Adipocyte (in vitro differentiated cells): ENCODE measurements at regions not wholly inside any gene's neighbourhood (a gene's known extent, or its start where the extent isn't known, plus 50 kb on each side); places are given as distances from the start of the nearest gene placed in this dataset.
A peak's percentile ranks its signal among the peaks of the same experiment; 100 is the strongest.

Source experiments
- DNase-seq: peaks from one replicate; pipeline ENCODE4 v3.0.0-alpha.2; 2015; ENCODE audit warnings: low read depth
- H3K27me3 ChIP-seq: replicated peaks from 2 replicates; pipeline ENCODE4 v1.7.0; 2013; ENCODE audit warnings: mild to moderate bottlenecking, low read length, moderate library complexity; ENCODE audit not compliant: control insufficient read depth, insufficient read depth
- H3K36me3 ChIP-seq: 2 replicates; pipeline ENCODE4 v1.7.0; 2013; ENCODE audit warnings: low read length, mild to moderate bottlenecking, moderate library complexity; ENCODE audit not compliant: control insufficient read depth, insufficient read depth, severe bottlenecking
- H3K4me1 ChIP-seq: 2 replicates; pipeline ENCODE4 v1.7.0; 2013; ENCODE audit warnings: mild to moderate bottlenecking, low read length, moderate library complexity; ENCODE audit not compliant: control insufficient read depth, insufficient read depth
- H3K4me3 ChIP-seq: 2 replicates; pipeline ENCODE4 v1.7.0; 2013; ENCODE audit warnings: mild to moderate bottlenecking, low read length, moderate library complexity
- H3K9ac ChIP-seq: 2 replicates; pipeline ENCODE4 v1.7.0; 2013; ENCODE audit warnings: mild to moderate bottlenecking, low read length, moderate library complexity
- H3K9me3 ChIP-seq: 2 replicates; pipeline ENCODE4 v1.7.0; 2013; ENCODE audit warnings: mild to moderate bottlenecking, low read length, moderate library complexity; ENCODE audit not compliant: control insufficient read depth

GRCh38 chr13:74367193-74367592 lies 233.0 kb upstream of the KLF12 start:
- no peak for DNase-seq
- Histone ChIP-seq H3K4me3 (no peak overlapping the region), H3K9ac (no peak overlapping the region), H3K9me3 (no peaks in the 10 kb centered on the region), H3K36me3 (no peaks in the 10 kb centered on the region), H3K27me3 (no peaks in the 10 kb centered on the region), H3K4me1 (no peaks in the 10 kb centered on the region)

DNA sequence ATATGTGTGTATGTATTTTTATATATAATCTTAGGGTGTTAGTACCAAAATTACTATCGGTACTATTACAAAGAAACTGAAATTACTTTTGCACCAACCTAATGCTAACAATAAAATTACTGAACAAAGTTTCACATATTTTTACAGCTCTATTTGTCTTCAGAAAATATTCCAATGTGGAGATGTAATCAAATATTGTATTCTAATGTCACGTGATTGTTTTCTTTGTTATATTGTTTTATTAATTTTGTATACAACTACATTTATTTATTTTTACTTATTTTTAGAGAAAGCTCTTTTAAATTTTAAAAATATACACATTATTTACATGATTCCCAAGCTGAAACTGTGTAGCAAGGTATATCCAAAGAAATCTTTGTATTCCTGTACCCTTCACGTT lies 227.1 kb upstream of the KLF12 start:
- H3K4me3 ChIP-seq: no peak overlapping the region
- no peaks in the 10 kb centered on the region for H3K4me1 ChIP-seq

GRCh38 chr13:74346960-74347359 lies 212.8 kb upstream of the KLF12 start:
- DNase-seq: no peak
- Histone ChIP-seq H3K27me3 (no peaks in the 10 kb centered on the region), H3K4me1 (no peaks in the 10 kb centered on the region), H3K4me3 (no peak overlapping the region), H3K9ac (no peak overlapping the region), H3K36me3 (no peaks in the 10 kb centered on the region), H3K9me3 (peaks cover 10% of the 10 kb centered on the region)

More for the DNA sequence above, 227.1 kb upstream of the KLF12 start:
- Histone ChIP-seq H3K27me3 (no peaks in the 10 kb centered on the region), H3K9me3 (no peaks in the 10 kb centered on the region), H3K36me3 (no peaks in the 10 kb centered on the region), H3K9ac (no peak overlapping the region)
- no peak for DNase-seq

- Histone ChIP-seq H3K27me3 (no peaks in the 10 kb centered on the region), H3K4me3 (no peak overlapping the region), H3K9ac (no peak overlapping the region), H3K4me1 (no peaks in the 10 kb centered on the region), H3K36me3 (no peaks in the 10 kb centered on the region), H3K9me3 (peaks cover 4% of the 10 kb centered on the region)
- DNase-seq: no peak
Measured at GRCh38 chr13:74338341-74338740, 204.1 kb upstream of the KLF12 start.

GRCh38 chr13:74336546-74336945 lies 202.3 kb upstream of the KLF12 start:
- H3K27me3 ChIP-seq: no peaks in the 10 kb centered on the region
- no peaks in the 10 kb centered on the region for H3K4me1 ChIP-seq
- no peak overlapping the region for H3K4me3 ChIP-seq
- DNase-seq: no peak
- peaks cover 4% of the 10 kb centered on the region for H3K9me3 ChIP-seq
- H3K9ac ChIP-seq: no peak overlapping the region
- no peaks in the 10 kb centered on the region for H3K36me3 ChIP-seq

GRCh38 chr13:74335370-74335769 lies 201.2 kb upstream of the KLF12 start:
- peaks cover 4% of the 10 kb centered on the region for H3K9me3 ChIP-seq
- H3K4me3 ChIP-seq: no peak overlapping the region
- no peak for DNase-seq

GRCh38 chr13:74329962-74330361 lies 195.8 kb upstream of the KLF12 start:
- peak; percentile 0 for DNase-seq
- H3K27me3 ChIP-seq: no peaks in the 10 kb centered on the region
- H3K9ac ChIP-seq: no peak overlapping the region
- H3K9me3 ChIP-seq: no peaks in the 10 kb centered on the region
- no peak overlapping the region for H3K4me3 ChIP-seq
- H3K4me1 ChIP-seq: peaks cover 5% of the 10 kb centered on the region
- no peaks in the 10 kb centered on the region for H3K36me3 ChIP-seq

More at GRCh38 chr13:74335370-74335769, 201.2 kb upstream of the KLF12 start:
- no peaks in the 10 kb centered on the region for H3K27me3 ChIP-seq
- no peak overlapping the region for H3K9ac ChIP-seq
- H3K4me1 ChIP-seq: no peaks in the 10 kb centered on the region
- no peaks in the 10 kb centered on the region for H3K36me3 ChIP-seq

DNA sequence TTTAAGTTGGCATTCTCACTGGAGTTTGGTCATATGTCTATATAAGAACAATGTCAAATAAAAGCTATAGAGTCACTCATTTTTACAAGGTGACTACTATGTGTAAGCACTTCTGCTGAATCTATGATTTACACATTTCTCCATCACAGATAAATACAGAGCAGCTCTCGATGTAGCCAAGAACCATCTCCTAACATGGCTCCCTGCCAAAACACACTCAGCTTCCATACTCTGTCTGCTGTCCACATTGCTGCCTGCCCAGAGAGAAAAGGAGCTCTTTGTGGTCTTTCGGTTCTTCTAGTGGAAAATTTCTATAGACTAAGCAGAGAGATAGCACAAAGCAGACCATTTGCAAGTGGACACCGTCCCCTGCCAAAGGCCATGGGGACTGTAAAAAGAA lies 190.9 kb upstream of the KLF12 start:
- H3K36me3 ChIP-seq: no peaks in the 10 kb centered on the region
- peak overlapping the region; percentile 15 for H3K4me3 ChIP-seq
- no peaks in the 10 kb centered on the region for H3K27me3 ChIP-seq
- DNase-seq: peak; percentile 77
- H3K9ac ChIP-seq: no peak overlapping the region
- peaks cover 6% of the 10 kb centered on the region for H3K4me1 ChIP-seq
- H3K9me3 ChIP-seq: no peaks in the 10 kb centered on the region

DNA sequence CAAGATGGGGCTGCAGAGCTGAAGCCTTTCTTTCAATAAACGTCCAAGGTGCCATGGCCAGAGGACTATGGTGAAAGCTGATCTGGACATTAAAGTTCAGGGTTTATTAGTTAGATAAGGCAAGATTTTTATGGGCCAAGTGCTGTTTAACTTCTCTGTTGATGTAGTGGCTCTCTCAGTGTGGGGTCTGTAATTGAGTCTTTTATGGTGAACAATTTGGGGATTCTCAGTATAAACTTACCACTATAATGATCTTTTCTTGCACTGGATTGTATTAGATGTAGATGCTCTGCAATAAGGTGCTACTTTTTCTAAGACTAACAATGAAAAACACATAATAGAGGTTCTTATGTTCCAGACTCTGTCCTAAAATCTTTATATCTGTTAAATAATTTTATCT lies 190.1 kb upstream of the KLF12 start:
- Histone ChIP-seq H3K4me1 (peaks cover 6% of the 10 kb centered on the region), H3K36me3 (no peaks in the 10 kb centered on the region), H3K9me3 (no peaks in the 10 kb centered on the region), H3K4me3 (no peak overlapping the region), H3K27me3 (no peaks in the 10 kb centered on the region), H3K9ac (no peak overlapping the region)
- no peak for DNase-seq

- H3K9me3 ChIP-seq: no peaks in the 10 kb centered on the region
- DNase-seq: no peak
- no peaks in the 10 kb centered on the region for H3K36me3 ChIP-seq
- H3K9ac ChIP-seq: no peak overlapping the region
- no peaks in the 10 kb centered on the region for H3K27me3 ChIP-seq
- H3K4me3 ChIP-seq: no peak overlapping the region
- H3K4me1 ChIP-seq: peaks cover 6% of the 10 kb centered on the region
Measured at GRCh38 chr13:74322562-74322961, 188.4 kb upstream of the KLF12 start.

DNA sequence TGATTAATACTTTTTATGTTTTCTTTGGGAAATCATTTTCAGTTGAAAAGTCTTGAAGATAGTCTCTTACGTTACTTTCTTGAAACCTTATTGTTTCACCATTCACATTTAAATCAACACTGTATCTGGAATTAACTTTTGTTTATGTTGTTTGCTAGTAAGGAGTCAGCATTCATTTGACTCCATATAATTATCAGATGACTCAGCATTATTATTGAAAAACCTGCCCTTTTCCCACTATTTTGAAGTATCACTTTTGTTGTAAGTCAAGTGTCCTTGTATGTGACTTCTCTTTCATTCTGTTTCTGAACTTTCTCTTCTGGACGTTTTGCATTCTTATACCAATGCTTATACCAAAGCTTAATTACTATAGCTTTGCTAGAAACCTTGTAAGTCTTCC lies 186.1 kb upstream of the KLF12 start:
- Histone ChIP-seq H3K4me1 (peaks cover 4% of the 10 kb centered on the region), H3K36me3 (no peaks in the 10 kb centered on the region), H3K27me3 (no peaks in the 10 kb centered on the region), H3K4me3 (no peak overlapping the region), H3K9me3 (no peaks in the 10 kb centered on the region), H3K9ac (no peak overlapping the region)
- no peak for DNase-seq

DNA sequence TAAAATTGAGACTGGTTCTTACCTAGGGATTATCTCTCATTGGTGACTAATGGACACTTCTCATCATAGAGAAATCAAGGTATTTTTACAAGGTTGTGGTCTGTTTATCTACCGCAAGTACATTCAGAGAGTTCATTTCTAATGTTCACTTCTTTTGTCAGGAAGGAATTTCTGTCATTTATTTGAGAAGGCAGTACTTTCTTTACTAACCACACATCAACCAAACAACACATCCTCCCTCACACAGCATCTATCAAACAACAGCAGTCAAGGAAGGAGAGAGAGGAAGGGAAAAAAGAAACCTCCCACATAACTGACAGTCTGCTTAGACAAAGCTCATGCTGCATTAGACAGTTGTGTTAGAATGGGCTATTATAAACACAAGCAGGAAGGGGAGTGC lies 182.3 kb upstream of the KLF12 start:
- Histone ChIP-seq H3K9me3 (no peaks in the 10 kb centered on the region), H3K9ac (no peak overlapping the region), H3K27me3 (no peaks in the 10 kb centered on the region), H3K4me1 (no peaks in the 10 kb centered on the region), H3K4me3 (no peak overlapping the region), H3K36me3 (no peaks in the 10 kb centered on the region)
- DNase-seq: no peak
